Lower leg skin (tissue), 4 donors: ENCODE measurements at regions not wholly inside any gene's neighbourhood (a gene's known extent, or its start where the extent isn't known, plus 50 kb on each side); places are given as distances from the start of the nearest gene placed in this dataset.

Experiments used
- DNase-seq, 2 donors: peaks; one replicate each; pipeline ENCODE4 v3.0.0-alpha.2; 2019; ENCODE audit warnings: low spot score in 2 of 2
- H3K4me3 ChIP-seq: fragments of 200-600 bp; sonication (generic); 2 replicates; pipeline ENCODE4 v1.5.1; 2017; ENCODE audit warnings: mild to moderate bottlenecking, low read depth; ENCODE audit not compliant: poor library complexity, severe bottlenecking
- CTCF ChIP-seq, 3 donors: fragments of 450-650 bp; IDR thresholded peaks; one replicate each; pipeline ENCODE4 v1.5.1; 2016; ENCODE audit warnings: antibody characterized with exemption in 3 of 3, mild to moderate bottlenecking in 3 of 3, moderate library complexity in 2 of 3
- POLR2A ChIP-seq, 2 donors: fragments of 450-650 bp; IDR thresholded peaks; one replicate each; pipeline ENCODE4 v1.6.1; 2016 to 2017; ENCODE audit warnings: antibody characterized with exemption in 2 of 2, mild to moderate bottlenecking in 1 of 2, moderate library complexity in 1 of 2
- WGBS, 2 donors: methylation state at CpG; one replicate each; pipeline ENCODE4 v1.1.5; 2018; 5-methylcytosine and 5-hydroxymethylcytosine counted together
- intact Hi-C: fragments of 100-400 bp; cut with DNase I; formaldehyde crosslinking; loops from one replicate; pipeline ENCODE4 v1.15.0; 2023; ENCODE audit warnings: low total_unique reads

GRCh38 chr4:23590431-23590830 lies 299.4 kb downstream of the PPARGC1A start:
- DNase-seq = no peak
- no peak overlapping the region for H3K4me3 ChIP-seq
- no peak for TF ChIP-seq CTCF (IDR thresholded peaks at IDR 0.05)
- TF ChIP-seq POLR2A (IDR thresholded peaks at IDR 0.05) = no peak
- 75 to 79% methylated on average over 2 of the region's 2 CpGs for WGBS, 2 donors
- intact Hi-C loops = no loop called here

- TF ChIP-seq POLR2A (IDR thresholded peaks at IDR 0.05) (no peak), CTCF (IDR thresholded peaks at IDR 0.05) (no peak)
- intact Hi-C loops = no loop called here
- no peak overlapping the region for H3K4me3 ChIP-seq
- DNase-seq = no peak
- 14 to 21% methylated on average over 3 of the region's 3 CpGs for WGBS, 2 donors
These were observed 305.8 kb downstream of the PPARGC1A start for GRCh38 chr4:23584024-23584423.

- no peak overlapping the region for H3K4me3 ChIP-seq
- no peak for DNase-seq
- 51 to 70% methylated on average over 1 of the region's 1 CpG for WGBS, 2 donors
- TF ChIP-seq CTCF (IDR thresholded peaks at IDR 0.05) (no peak), POLR2A (IDR thresholded peaks at IDR 0.05) (no peak)
- intact Hi-C loops = no loop called here
These were observed 307.2 kb downstream of the PPARGC1A start for GRCh38 chr4:23582671-23583070.

- intact Hi-C loops = no loop called here
- TF ChIP-seq CTCF (IDR thresholded peaks at IDR 0.05) = no peak
- no peak for TF ChIP-seq POLR2A (IDR thresholded peaks at IDR 0.05)
- no peak for DNase-seq
- 83 to 86% methylated on average over 6 of the region's 6 CpGs for WGBS, 2 donors
- no peak overlapping the region for H3K4me3 ChIP-seq
These were observed 310.7 kb downstream of the PPARGC1A start for GRCh38 chr4:23579166-23579565.

DNA sequence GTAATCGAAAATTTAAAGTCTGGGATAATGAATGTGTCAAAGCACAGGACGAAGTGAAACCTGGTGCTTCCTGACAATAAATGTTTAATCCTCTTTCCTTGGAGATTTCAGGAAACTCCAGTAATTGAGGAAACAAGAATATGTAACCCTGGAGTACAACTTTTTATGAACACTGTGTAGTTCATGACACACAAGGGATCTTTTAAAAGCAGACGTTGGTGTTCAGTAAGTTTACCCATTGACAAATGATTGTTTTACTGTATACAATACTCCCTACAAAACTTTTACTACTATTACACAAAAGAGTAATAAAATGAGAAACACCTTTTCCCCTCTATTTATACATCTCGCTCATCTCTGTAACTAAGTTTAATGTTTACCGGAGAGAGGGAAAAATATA lies 312.4 kb downstream of the PPARGC1A start:
- intact Hi-C loops = no loop called here
- WGBS, 2 donors = 72 to 74% methylated on average over 5 of the region's 5 CpGs
- TF ChIP-seq POLR2A (IDR thresholded peaks at IDR 0.05) = no peak
- H3K4me3 ChIP-seq = no peak overlapping the region
- DNase-seq = no peak

DNA sequence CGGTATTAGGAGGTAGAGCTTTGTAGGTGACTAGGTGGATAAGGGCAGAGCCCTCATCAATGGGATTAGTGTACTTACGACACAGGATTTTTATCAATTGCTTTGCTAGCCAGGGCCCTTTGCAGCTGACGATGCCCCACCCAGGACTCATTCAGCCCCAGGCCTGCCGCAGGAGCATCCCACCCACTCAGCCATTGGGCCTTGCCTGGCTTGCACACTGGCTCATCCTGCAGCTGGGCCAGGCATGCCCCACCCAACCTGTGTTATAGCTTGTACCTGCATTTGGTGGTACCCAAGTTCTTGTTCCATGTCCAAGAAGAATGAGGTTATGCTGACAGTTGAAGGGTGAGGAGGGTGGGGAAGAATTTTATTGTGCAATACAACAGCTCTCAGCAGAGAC lies 317.5 kb downstream of the PPARGC1A start:
- no peak for DNase-seq
- 65 to 75% methylated on average over 4 of the region's 4 CpGs for WGBS, 2 donors
- intact Hi-C loops = no loop called here
- H3K4me3 ChIP-seq = no peak overlapping the region
- TF ChIP-seq CTCF (IDR thresholded peaks at IDR 0.05) = no peak
- no peak for TF ChIP-seq POLR2A (IDR thresholded peaks at IDR 0.05)
